ENCODE measurements at regions not wholly inside any gene's neighbourhood (a gene's known extent, or its start where the extent isn't known, plus 50 kb on each side); places are given as distances from the start of the nearest gene placed in this dataset.

- Histone ChIP-seq H3K36me3 (replicated peaks in 1 of 2; ENCODE audit: insufficient read depth in 1 of 2, low read depth in 2 of 2) (no peaks in the 10 kb centered on the region), H3K27ac (no peak overlapping the region), H3K4me3 (no peak overlapping the region), H3K27me3 (no peaks in the 10 kb centered on the region), H3K4me1 (no peaks in the 10 kb centered on the region), H3K9me3 (no peaks in the 10 kb centered on the region)
- ATAC-seq (no peak), DNase-seq (no peak)
- 71 to 83% methylated on average over 3 of the region's 3 CpGs for WGBS, 2 donors
- TF ChIP-seq POLR2A (IDR thresholded peaks at IDR 0.05): no peak
- no peak for TF ChIP-seq CTCF (IDR thresholded peaks at IDR 0.05)
- intact Hi-C loops (cut with DNase I): no loop called here
These were observed 1048.7 kb downstream of the UQCRFS1 start for GRCh38 chr19:28164214-28164613.

GRCh38 chr19:28159065-28159464 lies 1053.9 kb downstream of the UQCRFS1 start:
- Histone ChIP-seq H3K4me1 (no peaks in the 10 kb centered on the region), H3K36me3 (replicated peaks in 1 of 2; ENCODE audit: insufficient read depth in 1 of 2, low read depth in 2 of 2) (no peaks in the 10 kb centered on the region), H3K27me3 (no peaks in the 10 kb centered on the region), H3K27ac (no peak overlapping the region), H3K9me3 (no peaks in the 10 kb centered on the region), H3K4me3 (no peak overlapping the region)
- DNase-seq: no peak
- intact Hi-C loops (cut with DNase I): no loop called here
- TF ChIP-seq POLR2A (IDR thresholded peaks at IDR 0.05) (no peak), CTCF (IDR thresholded peaks at IDR 0.05) (no peak)
- no peak for ATAC-seq

GRCh38 chr19:28155265-28155664 lies 1057.7 kb downstream of the UQCRFS1 start:
- DNase-seq (no peak), ATAC-seq (no peak)
- Histone ChIP-seq H3K27ac (no peak overlapping the region), H3K27me3 (no peaks in the 10 kb centered on the region), H3K9me3 (no peaks in the 10 kb centered on the region), H3K4me3 (no peak overlapping the region), H3K36me3 (replicated peaks in 1 of 2; ENCODE audit: insufficient read depth in 1 of 2, low read depth in 2 of 2) (no peaks in the 10 kb centered on the region), H3K4me1 (no peaks in the 10 kb centered on the region)
- intact Hi-C loops (cut with DNase I): no loop called here
- TF ChIP-seq CTCF (IDR thresholded peaks at IDR 0.05) (no peak), POLR2A (IDR thresholded peaks at IDR 0.05) (no peak)
- WGBS, 2 donors: 85 to 92% methylated on average over 1 of the region's 1 CpG

GRCh38 chr19:28154077-28154476 lies 1058.9 kb downstream of the UQCRFS1 start:
- Histone ChIP-seq H3K9me3 (no peaks in the 10 kb centered on the region), H3K4me1 (no peaks in the 10 kb centered on the region), H3K4me3 (no peak overlapping the region), H3K27me3 (no peaks in the 10 kb centered on the region), H3K36me3 (replicated peaks in 1 of 2; ENCODE audit: insufficient read depth in 1 of 2, low read depth in 2 of 2) (no peaks in the 10 kb centered on the region), H3K27ac (no peak overlapping the region)
- DNase-seq (no peak), ATAC-seq (no peak)
- TF ChIP-seq POLR2A (IDR thresholded peaks at IDR 0.05): no peak
- no peak for TF ChIP-seq CTCF (IDR thresholded peaks at IDR 0.05)
- WGBS, 2 donors: 71 to 73% methylated on average over 2 of the region's 2 CpGs
- intact Hi-C loops (cut with DNase I): no loop called here

GRCh38 chr19:28153123-28153522 lies 1059.8 kb downstream of the UQCRFS1 start:
- H3K4me1 ChIP-seq: no peaks in the 10 kb centered on the region
- no peaks in the 10 kb centered on the region for H3K27me3 ChIP-seq
- H3K4me3 ChIP-seq: no peak overlapping the region
- no peaks in the 10 kb centered on the region for H3K9me3 ChIP-seq
- intact Hi-C loops (cut with DNase I): no loop called here
- DNase-seq: no peak
- 67 to 81% methylated on average over 3 of the region's 3 CpGs for WGBS, 2 donors
- TF ChIP-seq CTCF (IDR thresholded peaks at IDR 0.05) (no peak), POLR2A (IDR thresholded peaks at IDR 0.05) (no peak)
- H3K27ac ChIP-seq: no peak overlapping the region
- H3K36me3 ChIP-seq (replicated peaks in 1 of 2; ENCODE audit: insufficient read depth in 1 of 2, low read depth in 2 of 2): no peaks in the 10 kb centered on the region
- ATAC-seq: no peak
